ENCODE measurements at regions not wholly inside any gene's neighbourhood (a gene's known extent, or its start where the extent isn't known, plus 50 kb on each side); places are given as distances from the start of the nearest gene placed in this dataset.

GRCh38 chr3:18609187-18609586, 184.0 kb upstream of the SATB1 start:
- no peak for TF ChIP-seq CTCF (conservative IDR thresholded peaks at IDR 0.05; ENCODE audit: low read length)
- no peak for TF ChIP-seq EZH2phosphoT487 (IDR thresholded peaks at IDR 0.05; ENCODE audit: borderline replicate concordance, low read depth, low read length)

All from OCI-LY7 (cell line).